22Rv1 (cell line): ENCODE measurements at regions not wholly inside any gene's neighbourhood (a gene's known extent, or its start where the extent isn't known, plus 50 kb on each side); places are given as distances from the start of the nearest gene placed in this dataset.

Source experiments
- ZFX ChIP-seq: fragments of 450-650 bp; IDR thresholded peaks from 2 replicates; pipeline ENCODE4 v1.6.1; 2017; ENCODE audit warnings: antibody characterized with exemption, borderline replicate concordance
- TF ChIP-seq, protein P1 (sequence below): fragments of 450-650 bp; IDR thresholded peaks from 2 replicates; pipeline ENCODE4 v1.5.1; 2017; ENCODE audit warnings: mild to moderate bottlenecking

DNA sequence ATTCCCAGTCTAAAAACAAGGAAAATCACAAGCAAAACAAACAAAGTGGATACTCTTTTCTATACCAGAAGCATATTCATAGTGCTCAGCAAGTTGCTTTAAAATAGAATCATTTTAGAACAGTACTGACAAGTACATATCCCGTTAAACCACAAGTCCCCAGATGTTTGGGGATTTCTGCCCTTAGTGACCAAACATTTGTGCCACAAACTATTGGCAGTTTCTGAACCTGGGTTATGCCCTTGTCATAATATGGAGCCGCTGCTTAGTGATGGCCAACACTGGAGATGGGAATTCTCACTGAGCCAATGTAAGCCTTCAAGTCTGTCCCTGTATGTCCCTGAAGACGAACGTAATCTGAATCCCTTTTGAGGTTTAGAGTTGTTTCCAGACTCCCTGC, 436.7 kb upstream of the JAG1 start:
- TF ChIP-seq, protein P1, sequence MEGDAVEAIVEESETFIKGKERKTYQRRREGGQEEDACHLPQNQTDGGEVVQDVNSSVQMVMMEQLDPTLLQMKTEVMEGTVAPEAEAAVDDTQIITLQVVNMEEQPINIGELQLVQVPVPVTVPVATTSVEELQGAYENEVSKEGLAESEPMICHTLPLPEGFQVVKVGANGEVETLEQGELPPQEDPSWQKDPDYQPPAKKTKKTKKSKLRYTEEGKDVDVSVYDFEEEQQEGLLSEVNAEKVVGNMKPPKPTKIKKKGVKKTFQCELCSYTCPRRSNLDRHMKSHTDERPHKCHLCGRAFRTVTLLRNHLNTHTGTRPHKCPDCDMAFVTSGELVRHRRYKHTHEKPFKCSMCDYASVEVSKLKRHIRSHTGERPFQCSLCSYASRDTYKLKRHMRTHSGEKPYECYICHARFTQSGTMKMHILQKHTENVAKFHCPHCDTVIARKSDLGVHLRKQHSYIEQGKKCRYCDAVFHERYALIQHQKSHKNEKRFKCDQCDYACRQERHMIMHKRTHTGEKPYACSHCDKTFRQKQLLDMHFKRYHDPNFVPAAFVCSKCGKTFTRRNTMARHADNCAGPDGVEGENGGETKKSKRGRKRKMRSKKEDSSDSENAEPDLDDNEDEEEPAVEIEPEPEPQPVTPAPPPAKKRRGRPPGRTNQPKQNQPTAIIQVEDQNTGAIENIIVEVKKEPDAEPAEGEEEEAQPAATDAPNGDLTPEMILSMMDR = no peak
- no peak for TF ChIP-seq ZFX
